HG03558 (cell line): ENCODE measurements at regions not wholly inside any gene's neighbourhood (a gene's known extent, or its start where the extent isn't known, plus 50 kb on each side); places are given as distances from the start of the nearest gene placed in this dataset.
"Not testable (repeated sequence)": the region's sequence is repeated elsewhere in the genome, so short reads cannot be mapped to it uniquely, and the experiment has no call there.

ENCODE experiments used
- ATAC-seq: cut with Tn5 transposase; IDR thresholded peaks from one replicate; pipeline ENCODE4 v1.9.1; 2021; ENCODE audit warnings: moderate number of reproducible peaks; ENCODE audit not compliant: unreplicated experiment; ENCODE audit errors: extremely low read depth

GRCh38 chr7:121745856-121746255 lies 127.1 kb upstream of the PTPRZ1 start:
- ATAC-seq: no peak

DNA sequence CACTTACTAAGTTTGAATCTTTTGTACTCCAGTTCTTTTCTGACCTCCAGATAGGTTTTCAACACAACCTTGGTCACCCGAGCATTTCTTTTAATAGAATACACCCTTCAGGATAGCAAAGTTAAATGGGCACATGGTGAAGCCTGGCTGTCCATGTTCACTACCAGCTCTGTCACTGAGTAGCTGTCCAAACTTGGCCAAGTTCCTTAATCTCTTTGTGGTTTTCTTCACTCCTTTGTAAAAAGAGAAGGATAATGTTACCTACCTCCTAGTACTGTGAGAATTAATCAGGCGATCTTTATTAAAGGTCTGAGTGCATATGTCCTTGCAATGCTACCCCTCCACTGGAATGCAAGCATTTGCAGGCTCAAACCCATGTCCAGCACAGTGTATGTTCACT lies 128.1 kb upstream of the PTPRZ1 start:
- ATAC-seq: no peak

- no peak for ATAC-seq
Observed at GRCh38 chr7:121744319-121744718, 128.6 kb upstream of the PTPRZ1 start.

DNA sequence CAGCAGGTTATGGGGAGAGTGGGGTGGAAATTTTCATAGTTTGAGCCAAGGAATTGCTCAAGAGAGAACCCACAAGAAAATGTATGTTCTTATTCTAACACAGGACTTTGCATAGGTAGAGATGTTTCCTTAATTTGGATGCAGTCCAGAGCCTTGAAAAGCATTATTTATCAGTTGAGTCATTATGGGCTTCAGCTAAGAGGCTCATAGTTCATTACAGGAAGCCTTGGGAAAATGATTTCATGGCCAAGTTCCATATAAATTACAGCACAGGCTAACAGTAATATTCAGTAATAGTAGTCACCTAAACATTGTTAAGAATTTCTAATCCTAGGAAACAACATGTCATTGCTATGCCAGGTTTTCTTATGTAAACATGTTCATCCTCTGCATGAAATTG lies 131.1 kb upstream of the PTPRZ1 start:
- ATAC-seq: no peak

DNA sequence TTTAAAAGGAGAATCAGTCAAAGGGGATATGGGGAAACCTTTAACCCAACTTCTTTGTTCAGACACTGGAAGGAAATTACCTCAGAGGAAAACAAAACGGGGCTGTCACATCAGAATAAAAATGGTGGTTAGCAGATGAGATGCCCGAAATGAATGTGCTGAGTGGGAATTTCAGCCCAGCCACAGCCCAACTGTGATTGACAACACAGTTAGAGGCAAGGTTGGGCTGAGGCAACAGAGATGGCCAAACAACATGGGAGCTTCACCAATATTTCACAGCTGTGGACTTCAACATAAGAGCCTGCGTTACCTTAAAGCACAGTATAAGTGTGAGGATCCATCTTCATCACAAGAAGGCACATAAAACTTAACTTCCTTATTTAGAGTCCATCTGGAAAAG lies 133.5 kb upstream of the PTPRZ1 start:
- no peak for ATAC-seq

GRCh38 chr7:121730869-121731268 lies 142.1 kb upstream of the PTPRZ1 start:
- no peak for ATAC-seq

DNA sequence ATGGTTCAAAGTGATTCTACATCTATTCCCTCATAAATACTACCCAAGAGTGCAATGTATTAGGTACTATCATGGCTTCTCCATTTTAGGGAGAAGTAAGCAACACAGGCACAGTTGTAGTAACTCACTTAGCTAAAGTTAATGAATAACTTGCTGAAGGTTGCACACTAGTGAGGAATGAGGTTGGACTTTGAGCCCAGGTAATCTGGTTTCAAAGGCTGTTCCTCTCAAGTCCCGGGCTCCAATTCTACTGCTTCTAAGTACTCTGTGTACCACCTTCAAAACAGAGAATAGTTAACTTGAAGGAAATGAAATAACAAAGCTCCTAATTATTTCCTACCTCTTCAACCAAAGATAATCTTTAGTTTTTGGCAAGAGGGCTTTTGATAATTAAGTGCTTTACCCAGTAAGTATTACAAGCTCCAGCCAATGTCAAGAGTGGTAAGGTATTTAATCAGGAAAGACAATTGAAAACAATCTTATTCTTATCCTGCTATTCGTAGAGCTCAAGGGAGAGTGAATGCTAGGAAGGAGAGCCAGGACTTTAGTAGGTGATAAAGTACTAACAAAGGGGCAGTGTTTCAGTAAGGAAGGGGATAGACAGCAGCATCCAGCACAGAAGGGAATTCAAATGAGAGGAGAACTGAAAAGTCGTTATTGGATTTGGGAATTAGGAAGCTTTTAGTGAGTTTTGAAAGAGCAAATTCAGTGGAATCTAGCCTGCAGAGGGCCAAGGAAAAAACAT lies 158.2 kb upstream of the PTPRZ1 start:
- ATAC-seq: no peak

GRCh38 chr7:121712961-121713360 lies 160.0 kb upstream of the PTPRZ1 start:
- ATAC-seq: not testable (repeated sequence)

GRCh38 chr7:121697731-121698316 lies 175.1 kb upstream of the PTPRZ1 start:
- ATAC-seq: no peak

DNA sequence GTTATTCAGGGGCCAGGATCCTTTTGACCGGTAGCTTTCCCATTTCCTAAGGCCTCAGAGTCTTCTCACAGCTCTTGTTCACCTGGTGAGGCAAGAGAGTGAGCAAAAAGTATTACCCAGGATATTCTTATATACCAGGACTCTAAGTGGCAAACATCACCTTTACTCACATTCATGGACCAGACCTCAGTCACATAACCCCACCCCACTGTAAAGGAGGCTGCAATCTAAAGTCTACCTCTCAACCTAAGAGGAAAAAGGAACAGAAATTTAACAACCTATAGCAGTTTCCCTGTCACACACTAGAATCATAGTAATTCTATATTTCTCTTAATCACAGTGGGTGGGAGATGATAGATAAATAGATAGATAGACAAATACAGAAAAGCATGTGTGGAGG lies 176.0 kb upstream of the PTPRZ1 start:
- no peak for ATAC-seq

DNA sequence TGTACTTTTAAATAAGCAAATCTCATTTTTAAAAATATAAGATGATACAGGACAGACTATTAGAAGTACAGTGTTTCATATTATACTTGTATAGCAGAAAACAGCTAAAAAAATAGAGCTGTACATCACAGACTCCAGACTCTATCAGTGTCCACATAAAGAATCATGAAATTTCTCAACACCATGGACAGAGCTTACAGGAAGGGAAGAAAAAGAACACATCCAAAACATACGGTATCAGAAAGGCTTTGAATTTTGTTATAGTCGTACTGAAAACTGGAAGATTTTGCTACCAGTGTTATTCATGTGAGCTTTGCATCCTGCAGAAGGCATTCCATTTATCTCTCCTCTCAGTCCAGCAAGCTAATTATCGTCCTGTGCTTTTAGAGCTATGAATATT lies 183.2 kb upstream of the PTPRZ1 start:
- no peak for ATAC-seq

- ATAC-seq: no peak
Observed at GRCh38 chr7:121681700-121682099, 191.3 kb upstream of the PTPRZ1 start.

GRCh38 chr7:121676168-121676567 lies 196.8 kb upstream of the PTPRZ1 start:
- no peak for ATAC-seq

DNA sequence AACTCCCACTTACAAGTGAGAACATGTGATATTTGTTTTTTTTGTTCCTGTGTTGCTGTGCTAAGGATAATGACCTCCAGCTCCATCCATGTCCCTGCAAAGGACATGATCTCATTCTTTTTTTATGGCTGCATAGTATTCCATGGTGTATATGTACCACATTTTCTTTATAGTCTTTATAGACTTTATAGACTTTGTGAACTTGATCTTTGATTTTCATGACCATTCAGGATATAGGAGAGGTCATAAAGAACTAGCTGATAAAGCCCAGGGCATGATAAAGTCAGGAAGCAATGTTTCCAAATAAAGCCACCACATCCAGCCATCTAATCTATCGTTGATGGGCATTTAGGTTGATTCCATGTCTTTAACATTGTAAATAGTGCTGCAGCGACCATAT lies 198.5 kb upstream of the PTPRZ1 start:
- not testable (repeated sequence) for ATAC-seq

- ATAC-seq: no peak
Observed at GRCh38 chr7:121669144-121669543, 203.8 kb upstream of the PTPRZ1 start.

DNA sequence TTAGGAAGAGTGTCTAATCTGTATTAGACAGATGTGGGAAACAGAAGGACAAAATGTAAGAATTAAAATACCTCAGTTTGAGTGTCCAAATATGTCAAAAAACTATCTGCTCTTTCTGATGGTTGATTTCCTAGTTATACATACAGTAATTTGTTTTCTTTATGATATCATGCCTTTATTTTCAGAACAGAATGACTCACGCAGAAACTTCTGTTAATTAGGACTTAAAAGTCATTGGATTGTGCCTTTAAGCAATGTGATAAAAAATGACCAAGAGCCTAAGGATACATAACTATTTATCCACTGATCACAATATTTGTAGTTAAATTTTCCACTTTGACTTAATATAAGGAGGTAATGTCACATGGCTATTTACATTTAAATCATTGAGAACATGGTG lies 206.7 kb upstream of the PTPRZ1 start:
- no peak for ATAC-seq

GRCh38 chr7:121643320-121643719 lies 229.6 kb upstream of the PTPRZ1 start:
- no peak for ATAC-seq

GRCh38 chr7:121639705-121640104 lies 233.3 kb upstream of the PTPRZ1 start:
- ATAC-seq: no peak

DNA sequence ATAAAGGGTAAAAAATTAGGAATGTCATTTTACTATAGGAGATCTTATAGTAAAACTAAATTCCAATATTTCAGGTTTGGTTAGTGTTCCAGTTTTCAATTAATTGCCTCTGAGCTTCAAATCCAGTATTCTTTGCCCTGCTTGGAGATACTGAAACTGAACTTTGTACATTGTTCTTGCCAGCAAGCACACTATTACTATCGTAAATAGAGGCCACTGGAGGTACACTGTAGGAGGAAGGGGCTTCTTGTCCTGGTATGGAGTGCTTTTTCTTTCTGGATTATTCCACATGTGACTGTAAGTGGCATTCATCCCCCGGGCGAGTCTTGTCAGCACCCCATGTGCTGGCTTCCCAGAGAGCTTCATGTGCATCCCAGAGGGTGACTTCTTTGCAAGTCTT lies 234.7 kb upstream of the PTPRZ1 start:
- no peak for ATAC-seq

- no peak for ATAC-seq
Observed at GRCh38 chr7:121634356-121634755, 238.2 kb upstream of the FAM3C start.

DNA sequence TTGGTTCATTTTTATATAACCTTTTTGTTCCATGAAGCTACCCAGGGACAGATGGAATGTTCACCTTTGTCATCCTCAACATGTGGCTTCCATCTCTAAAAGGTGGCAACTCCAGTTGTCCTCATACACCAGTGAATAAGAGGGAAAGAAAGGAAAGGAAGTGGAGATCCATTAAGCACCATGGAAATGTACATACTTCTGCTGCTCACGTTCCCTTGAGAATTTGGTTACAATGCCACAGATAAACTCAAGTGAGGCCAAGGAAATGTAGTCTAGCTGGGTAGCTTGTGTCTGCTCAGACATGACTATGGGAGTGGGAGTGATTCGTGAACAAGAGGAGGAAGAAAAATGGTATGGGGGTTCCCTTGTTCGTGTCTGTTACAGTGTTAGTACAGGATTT lies 237.1 kb upstream of the FAM3C start:
- ATAC-seq: no peak

DNA sequence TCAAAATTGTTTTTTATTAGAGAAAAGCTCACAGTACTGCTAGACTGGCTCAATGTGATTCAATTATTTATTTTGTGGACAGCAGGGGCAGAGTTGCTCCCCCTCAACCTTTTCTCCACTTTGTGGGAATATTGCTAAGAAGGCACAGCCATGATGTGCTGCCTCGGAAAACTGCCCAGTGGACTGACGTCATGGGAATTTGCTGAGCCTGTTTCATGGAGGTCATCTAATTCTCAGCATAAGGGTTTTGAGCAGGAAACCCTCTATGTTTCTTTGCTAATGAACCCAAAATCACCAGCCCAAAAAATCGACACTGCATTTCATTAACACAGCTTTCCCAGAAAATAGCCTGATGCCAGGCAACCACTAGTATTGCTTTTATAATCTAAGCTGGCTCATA lies 228.8 kb upstream of the FAM3C start:
- ATAC-seq: no peak
